GM12878 (cell line): ENCODE measurements at regions not wholly inside any gene's neighbourhood (a gene's known extent, or its start where the extent isn't known, plus 50 kb on each side); places are given as distances from the start of the nearest gene placed in this dataset.

Experiments
- ATAC-seq: fragments of 200-7000 bp; cut with Tn5 transposase; 3 replicates; pipeline ENCODE4 v1.9.1; 2020; ENCODE audit warnings: mild to moderate bottlenecking, moderate library complexity
- BruUV-seq: library from RNA; stranded (reverse); fragments of 400-500 nt; replicated peaks from 2 replicates; lab custom pipeline; 2021; lab: Mats Ljungman, UMichigan
- CTCF ChIA-PET: fragments of 300-600 bp; sonication (Branson Sonifier 250); formaldehyde crosslinking; extraction: SDS; loops from one replicate; lab custom pipeline; 2021; ENCODE audit warnings: inconsistent platforms; lab: Yijun Ruan, JAX
- POLR2A ChIA-PET: fragments of 350-600 bp; formaldehyde crosslinking; extraction: SDS; loops from one replicate; lab custom pipeline; 2021; ENCODE audit warnings: inconsistent platforms; lab: Charles Lee
- RAD21 ChIA-PET: fragments of 300-600 bp; sonication (Branson Sonifier 250); formaldehyde crosslinking; loops from one replicate; lab custom pipeline; 2023; ENCODE audit warnings: antibody characterized with exemption; ENCODE audit not compliant: unreplicated experiment; lab: Charles Lee
- SMC1A ChIA-PET: fragments of 300-600 bp; sonication (Branson Sonifier 250); formaldehyde crosslinking; loops from one replicate; lab custom pipeline; 2023; ENCODE audit not compliant: unreplicated experiment, uncharacterized antibody; lab: Charles Lee
- DNase-seq: peaks from one replicate; pipeline ENCODE4 v3.0.0-alpha.2; 2011; ENCODE audit warnings: low read depth, low spot score
- FAIRE-seq: peaks from 3 replicates; lab custom pipeline; 2011; peaks lifted over from hg19 to GRCh38; lab: Jason Lieb, UNC
- H2AFZ ChIP-seq: 2 replicates; pipeline ENCODE4 v1.6.0; 2011; ENCODE audit warnings: low read depth, low read length, control low read depth; ENCODE audit not compliant: control insufficient read depth
- H3K27ac ChIP-seq: 2 replicates; pipeline ENCODE4 v1.5.1; 2011; ENCODE audit warnings: control low read depth; ENCODE audit not compliant: control insufficient read depth, insufficient read depth
- H3K27me3 ChIP-seq, 2 experiments: replicated peaks in 1 of 2; 2 replicates each; pipeline versions ENCODE4 v1.6.0 to v1.6.1; 2011; ENCODE audit warnings: low read length in 1 of 2; ENCODE audit not compliant: control insufficient read depth in 2 of 2, insufficient read depth in 2 of 2
- H3K36me3 ChIP-seq, 2 experiments: 2 replicates each; pipeline ENCODE4 v1.5.1; 2011; ENCODE audit warnings: low read length in 1 of 2; ENCODE audit not compliant: control insufficient read depth in 2 of 2, insufficient read depth in 2 of 2
- H3K4me1 ChIP-seq: 2 replicates; pipeline ENCODE4 v1.6.1; 2011; ENCODE audit warnings: mild to moderate bottlenecking, low read length, moderate library complexity, mixed read lengths; ENCODE audit not compliant: control insufficient read depth, insufficient read depth
- H3K4me2 ChIP-seq: 2 replicates; pipeline ENCODE4 v1.6.0; 2011; ENCODE audit warnings: control low read depth; ENCODE audit not compliant: control insufficient read depth, insufficient read depth
- H3K4me3 ChIP-seq: fragments of 200-600 bp; sonication (generic); 2 replicates; pipeline ENCODE4 v1.5.1; 2016
- H3K79me2 ChIP-seq: 2 replicates; pipeline ENCODE4 v1.6.0; 2011; ENCODE audit warnings: low read length; ENCODE audit not compliant: control insufficient read depth, insufficient read depth
- H3K9ac ChIP-seq: 2 replicates; pipeline ENCODE4 v1.8.0; 2011; ENCODE audit warnings: low read length, control low read depth, mixed read lengths; ENCODE audit not compliant: control insufficient read depth, insufficient read depth
- H3K9me3 ChIP-seq: replicated peaks from 3 replicates; pipeline ENCODE4 v1.5.1; 2011; ENCODE audit warnings: mild to moderate bottlenecking, low read length; ENCODE audit not compliant: control insufficient read depth, insufficient read depth
- H4K20me1 ChIP-seq: 2 replicates; pipeline ENCODE4 v1.6.0; 2011; ENCODE audit not compliant: control insufficient read depth, insufficient read depth
- CEBPZ ChIP-seq: fragments of 150-350 bp; IDR thresholded peaks from 2 replicates; pipeline ENCODE4 v1.6.1; 2016; ENCODE audit warnings: low read depth, low read length
- IKZF1 ChIP-seq: fragments of 450-650 bp; conservative IDR thresholded peaks from 2 replicates; pipeline ENCODE4 v1.6.1; 2017; ENCODE audit warnings: antibody characterized with exemption, mild to moderate bottlenecking
- IKZF2 ChIP-seq, 2 experiments: fragments of 450-650 bp; IDR thresholded peaks; 2 replicates each; pipeline ENCODE4 v1.6.1; 2017; ENCODE audit warnings: mild to moderate bottlenecking in 2 of 2, moderate library complexity in 2 of 2
- MEF2B ChIP-seq: fragments of 450-650 bp; IDR thresholded peaks from 2 replicates; pipeline ENCODE4 v1.6.1; 2018; ENCODE audit warnings: mild to moderate bottlenecking, moderate library complexity; ENCODE audit not compliant: partially characterized antibody, poor library complexity, severe bottlenecking
- MTA2 ChIP-seq: fragments of 450-650 bp; IDR thresholded peaks from 2 replicates; pipeline ENCODE4 v1.6.1; 2016; ENCODE audit warnings: low read depth, mild to moderate bottlenecking, moderate library complexity
- PAX8 ChIP-seq: fragments of 450-650 bp; IDR thresholded peaks from 2 replicates; pipeline ENCODE4 v1.6.1; 2017; ENCODE audit warnings: mild to moderate bottlenecking, moderate library complexity
- REST ChIP-seq: IDR thresholded peaks from 2 replicates; pipeline ENCODE4 v1.6.1; 2012; ENCODE audit warnings: mild to moderate bottlenecking, low read depth, low read length
- SMAD1 ChIP-seq: fragments of 450-650 bp; IDR thresholded peaks from 2 replicates; pipeline ENCODE4 v1.6.1; 2018; ENCODE audit warnings: mild to moderate bottlenecking, low read depth; ENCODE audit not compliant: partially characterized antibody
- ZNF274 ChIP-seq: IDR thresholded peaks from one replicate; pipeline ENCODE4 v1.8.0; 2011; ENCODE audit not compliant: insufficient read length, insufficient read depth
- WGBS: methylation state at CpG from one replicate; pipeline ENCODE4 v1.1.6; 2016; ENCODE audit warnings: low lambda C conversion rate; ENCODE audit not compliant: insufficient replicate concordance, insufficient coverage; ENCODE audit errors: missing lambda C conversion rate; 5-methylcytosine and 5-hydroxymethylcytosine counted together
- in situ Hi-C: fragments of 300-500 bp; cut with MboI; formaldehyde crosslinking; loops from 9 replicates; pipeline ENCODE4 v1.14.3; 2018; ENCODE audit warnings: mixed read lengths
- intact Hi-C: fragments of 100-400 bp; cut with micrococcal nuclease; formaldehyde crosslinking; loops from one replicate; pipeline ENCODE4 v1.14.2; 2022; ENCODE audit not compliant: unreplicated experiment

- TF ChIP-seq CEBPZ (no peak), ZNF274 (no peak), IKZF1 (no peak)
These were observed 556.4 kb upstream of the SMIM31 start (continued) for GRCh38 chr4:164197556-164197955.

- no peaks in the 10 kb centered on the region for H3K27me3 ChIP-seq
- FAIRE-seq = no peak
- whole genome bisulfite sequencing = 41% methylated on average over 4 of the region's 4 CpGs
- no peak overlapping the region for H3K9ac ChIP-seq
- no peak for ATAC-seq
- no peaks in the 10 kb centered on the region for H3K9me3 ChIP-seq
- BruUV-seq = no TSS peak
- ChIA-PET RAD21 (no interaction called here), CTCF (no interaction called here), POLR2A (no interaction called here)
- H3K4me3 ChIP-seq = no peak overlapping the region
- no peak for DNase-seq
- H2AFZ ChIP-seq = no peak overlapping the region
- no peak for TF ChIP-seq SMAD1
- no peak for TF ChIP-seq IKZF2 (IDR thresholded peaks at IDR 0.05)
- TF ChIP-seq MEF2B = no peak
- no peak for TF ChIP-seq MTA2
- TF ChIP-seq PAX8 = no peak
- no peak for TF ChIP-seq REST
- TF ChIP-seq, all 136 proteins: peak for 0
- Histone ChIP-seq H3K27ac (no peak overlapping the region), H3K79me2 (no peaks in the 10 kb centered on the region), H3K4me1 (no peaks in the 10 kb centered on the region), H3K4me2 (no peak overlapping the region), H4K20me1 (no peaks in the 10 kb centered on the region), H3K36me3 (no peaks in the 10 kb centered on the region)
- intact Hi-C loops = no loop called here
- SMC1A ChIA-PET = no interaction called here
- in situ Hi-C loops = no loop called here
These were observed 550.5 kb upstream of the SMIM31 start for GRCh38 chr4:164203476-164203875.
